Activated CD8-positive, alpha-beta memory T cell treated with anti-CD3 and anti-CD28 coated beads for 24 hours (primary cell): ENCODE measurements at regions not wholly inside any gene's neighbourhood (a gene's known extent, or its start where the extent isn't known, plus 50 kb on each side); places are given as distances from the start of the nearest gene placed in this dataset.

ENCODE experiments used
- DNase-seq: peaks from one replicate; pipeline ENCODE4 v3.0.0-alpha.2; 2020

DNA sequence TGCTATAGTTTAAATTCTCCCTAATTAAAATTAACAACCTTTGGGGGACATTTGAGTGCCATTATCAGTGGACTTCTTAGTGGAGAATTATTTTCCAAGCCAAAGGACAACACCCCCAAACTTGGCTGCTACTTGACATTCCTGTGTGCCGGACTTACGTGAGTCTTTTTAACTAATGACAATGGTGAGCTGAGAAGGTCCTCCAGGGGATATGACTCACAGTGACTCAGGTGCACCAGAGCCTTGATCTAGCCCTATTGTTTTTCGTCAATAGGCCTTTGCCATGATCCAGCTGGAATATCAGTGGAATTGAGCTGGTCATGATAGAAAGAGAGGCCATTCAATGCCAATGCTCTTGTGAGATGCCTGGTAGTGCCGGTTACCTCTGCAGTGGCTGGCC lies 118.1 kb upstream of the CXCR4 start:
- no peak for DNase-seq

DNA sequence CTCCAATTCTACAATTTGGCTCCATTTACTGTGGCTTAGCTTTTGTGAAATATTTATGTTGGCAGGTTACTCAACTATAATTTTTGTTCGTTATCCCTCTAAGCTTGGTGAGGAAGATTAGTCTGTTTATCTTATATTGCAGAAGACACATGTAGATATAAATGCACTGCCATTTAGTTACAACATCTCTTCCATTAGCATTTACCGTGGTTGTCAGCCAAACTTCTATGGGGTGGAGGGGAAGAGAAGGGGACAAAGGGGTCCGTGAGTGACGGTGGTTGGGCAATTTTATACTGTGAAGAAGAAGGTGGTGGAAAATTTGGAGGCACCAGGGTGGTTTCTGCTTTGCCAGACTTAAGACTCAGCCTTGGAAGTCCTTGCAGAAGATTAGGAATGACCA lies 117.6 kb upstream of the CXCR4 start:
- no peak for DNase-seq

DNA sequence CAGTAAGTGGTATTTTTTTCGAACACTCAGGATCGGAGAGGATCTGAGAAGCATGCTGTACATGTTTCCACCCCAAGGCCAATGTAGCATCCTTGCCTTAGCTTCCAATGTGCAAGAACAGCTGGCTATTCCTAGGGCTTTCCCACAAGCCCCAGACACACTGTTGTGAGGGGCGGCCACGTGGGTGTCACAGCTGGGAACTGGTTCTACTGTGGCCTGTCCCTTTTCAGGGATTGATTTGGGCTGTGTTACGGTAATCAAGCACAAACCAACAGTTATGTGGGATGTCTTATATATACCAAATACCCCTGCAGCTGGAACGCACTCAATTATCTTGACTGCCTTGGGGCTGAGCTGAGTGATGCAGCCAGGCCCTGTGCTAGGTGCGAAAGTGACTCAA lies 116.3 kb upstream of the CXCR4 start:
- DNase-seq, result no peak

DNA sequence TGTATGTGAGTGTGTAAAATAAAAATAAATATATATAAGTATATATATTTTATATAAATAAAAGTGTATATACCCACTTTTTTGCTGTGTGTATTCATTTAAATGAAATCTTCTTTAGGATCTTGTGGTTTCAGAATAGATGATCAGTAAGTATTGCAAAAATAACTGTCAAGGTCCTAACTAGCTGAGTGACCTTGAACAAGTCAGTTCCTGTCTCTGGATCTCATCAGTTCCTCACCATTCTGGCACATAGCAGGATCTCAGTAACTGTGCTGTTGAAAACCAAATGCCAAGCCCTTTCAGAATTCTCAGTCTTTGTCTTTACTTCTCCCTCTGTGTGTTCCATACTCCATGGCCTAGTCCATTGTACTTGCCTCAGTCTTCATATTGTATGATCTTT lies 115.3 kb upstream of the CXCR4 start:
- DNase-seq, result no peak

DNA sequence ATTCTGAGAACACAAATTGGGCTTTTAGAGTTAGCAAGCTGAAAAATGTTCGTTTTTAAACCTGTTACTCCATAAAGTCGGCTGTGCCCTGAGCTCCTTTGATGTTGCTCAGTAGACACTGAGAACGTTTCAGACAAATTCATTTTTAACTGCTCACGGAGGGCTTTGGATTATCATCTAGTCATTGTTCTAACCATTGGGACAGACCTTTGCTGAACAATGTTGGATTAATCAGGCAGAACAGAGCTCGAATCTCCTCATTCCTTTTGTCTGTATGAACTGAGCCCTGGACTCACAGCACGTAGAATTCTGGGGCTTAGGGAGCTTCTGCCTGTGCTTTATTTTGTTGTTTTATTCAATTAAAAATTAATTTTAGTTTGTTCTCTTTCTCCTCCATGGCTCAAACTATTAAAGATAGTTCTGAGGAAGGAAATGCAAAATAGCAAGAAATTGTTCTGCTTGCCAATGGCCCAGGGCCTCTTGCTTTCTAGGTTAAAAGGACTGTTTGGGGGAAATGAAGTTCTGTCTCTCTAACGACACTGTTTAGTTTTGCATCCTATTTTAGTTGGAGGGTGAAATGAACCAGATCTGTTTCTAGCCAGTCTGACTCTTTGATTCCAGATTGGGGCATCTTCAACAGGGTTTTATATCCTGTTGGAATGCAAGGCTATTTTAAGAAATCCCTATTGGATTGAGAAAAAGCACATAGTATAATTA lies 114.7 kb upstream of the CXCR4 start:
- DNase-seq, result no peak

DNA sequence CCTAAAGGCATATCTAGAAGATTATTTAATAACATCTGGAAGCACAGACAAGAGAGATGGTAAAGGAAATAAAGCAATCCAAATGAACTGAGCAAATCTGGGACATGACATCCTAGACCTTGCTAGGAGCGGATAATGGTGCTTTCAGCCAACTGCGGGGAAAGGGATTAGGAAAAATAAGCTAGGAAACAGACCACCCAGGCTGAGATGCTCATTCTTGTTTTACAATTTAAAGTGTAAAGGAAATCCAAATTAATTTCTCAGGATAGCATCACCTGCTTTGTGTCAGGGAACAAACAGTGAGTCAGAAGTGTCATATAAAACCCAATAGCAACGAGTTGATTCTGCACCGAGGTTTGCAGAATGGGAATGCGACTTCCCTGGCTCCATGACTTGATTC lies 112.5 kb upstream of the CXCR4 start:
- no peak for DNase-seq

DNA sequence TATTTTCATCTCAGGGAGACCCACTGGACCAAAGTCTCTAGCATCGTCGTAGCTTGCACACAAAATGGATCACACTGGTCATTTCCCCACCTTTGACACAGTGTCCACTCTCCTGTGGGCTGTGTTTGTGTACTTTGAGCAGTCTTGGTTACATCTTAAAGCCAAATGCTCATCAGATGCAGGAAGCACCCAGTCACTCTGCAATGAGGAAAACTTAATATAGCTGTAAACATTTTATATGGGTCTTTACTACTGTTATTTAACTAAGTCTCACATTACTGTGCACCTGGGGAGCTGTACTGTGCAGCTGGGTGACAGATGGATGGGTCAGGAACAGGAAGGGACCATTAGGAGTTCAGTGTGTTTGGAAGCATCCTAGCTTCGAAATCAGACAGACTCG lies 109.0 kb upstream of the CXCR4 start:
- DNase-seq, result no peak

DNA sequence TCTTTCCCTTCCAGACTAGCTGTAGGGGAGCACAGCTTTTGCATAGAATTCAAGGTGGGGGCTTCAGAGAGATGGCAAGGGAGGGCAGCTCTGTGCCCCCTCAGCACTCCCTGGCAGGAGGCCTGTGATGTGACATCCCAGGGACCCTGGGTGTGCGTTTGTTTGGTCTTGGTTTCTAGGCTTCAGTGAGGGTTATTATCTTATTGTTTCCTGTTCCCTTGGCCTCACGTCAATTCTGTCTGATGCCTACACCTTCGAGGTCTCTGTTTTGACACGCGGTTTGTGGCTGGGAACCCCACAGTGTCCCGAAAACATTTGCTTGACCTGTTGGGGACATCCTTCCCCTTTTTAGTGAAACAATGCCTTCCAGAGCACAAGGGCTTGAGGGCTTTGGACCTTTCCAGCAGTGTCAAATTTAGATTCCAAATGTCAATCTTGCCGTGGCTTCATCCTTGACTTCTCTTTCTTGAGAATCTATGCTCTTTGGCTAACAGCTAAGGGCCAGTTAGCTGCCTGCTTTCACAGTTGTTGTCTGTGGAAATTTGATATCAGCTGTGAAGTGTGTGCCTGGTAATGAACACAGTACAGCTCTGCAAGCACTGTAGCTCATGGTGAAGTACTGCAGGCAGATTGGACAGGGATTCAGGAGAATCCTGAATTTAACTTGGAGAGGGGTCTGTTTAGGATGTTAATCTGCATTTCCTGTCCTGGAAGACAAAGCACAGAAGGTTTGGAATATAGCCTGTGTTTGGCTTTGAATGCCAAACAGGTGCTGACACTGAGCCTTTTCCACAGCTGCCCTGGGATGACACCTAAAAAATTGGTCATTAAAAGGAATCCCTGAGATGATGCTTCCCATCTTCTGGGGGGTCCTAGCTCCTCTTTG lies 108.2 kb upstream of the CXCR4 start:
- peak; percentile 62 for DNase-seq

DNA sequence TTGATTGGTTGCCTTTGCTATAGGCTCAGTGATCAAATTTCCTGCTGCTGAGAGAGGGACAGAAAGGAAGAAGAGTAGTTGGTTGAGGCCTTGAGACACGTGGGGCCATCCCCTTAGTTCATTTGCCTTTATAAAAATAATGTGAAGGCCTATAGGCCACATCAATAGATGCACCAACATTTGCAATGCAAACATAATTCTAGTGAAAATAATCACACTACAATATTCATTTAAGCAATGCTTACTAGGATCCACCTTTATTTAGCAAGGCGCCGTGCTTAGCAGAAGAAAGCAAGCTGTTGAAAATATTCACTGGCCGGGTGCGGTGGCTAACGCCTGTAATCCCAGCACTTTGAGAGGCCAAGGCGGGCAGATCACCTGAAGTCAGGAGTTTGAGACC lies 105.3 kb upstream of the CXCR4 start:
- DNase-seq, result no peak

DNA sequence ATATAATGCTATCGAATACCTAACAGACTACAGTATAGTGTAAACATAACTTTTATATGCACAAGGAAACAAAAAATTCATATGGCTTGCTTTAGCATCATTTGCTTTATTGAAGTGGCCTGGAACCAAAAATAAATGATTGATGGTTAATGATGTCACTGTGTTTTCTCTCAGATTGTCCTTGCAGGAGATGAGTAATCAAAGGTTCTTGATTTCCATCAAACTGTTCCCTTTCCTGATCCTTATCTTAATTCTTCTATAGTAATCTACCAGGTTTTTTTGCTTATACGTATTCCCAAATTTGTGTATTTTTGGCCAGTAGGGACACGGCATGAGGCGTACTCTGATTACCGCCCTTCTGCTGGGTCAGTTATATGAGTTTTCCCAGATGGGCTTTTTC lies 104.9 kb upstream of the CXCR4 start:
- no peak for DNase-seq

DNA sequence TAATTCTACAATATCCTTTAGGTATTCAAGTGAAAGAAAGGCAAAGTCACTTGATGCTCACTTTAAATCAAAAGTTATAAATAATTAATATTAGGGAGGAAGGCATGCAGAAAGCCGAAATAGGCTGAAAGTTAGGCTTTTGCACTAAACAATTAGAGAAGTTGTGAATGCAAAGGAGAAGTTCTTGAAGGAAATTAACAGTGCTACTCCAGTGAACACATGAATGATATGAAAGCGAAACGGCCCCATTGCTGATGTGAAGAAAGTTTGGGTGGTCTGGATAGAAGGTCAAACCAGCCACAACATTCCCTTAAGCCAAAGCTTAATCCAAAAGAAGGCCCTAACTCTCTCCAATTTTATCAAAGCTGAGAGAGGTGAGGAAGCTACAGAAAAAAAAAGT lies 103.1 kb upstream of the CXCR4 start:
- no peak for DNase-seq

DNA sequence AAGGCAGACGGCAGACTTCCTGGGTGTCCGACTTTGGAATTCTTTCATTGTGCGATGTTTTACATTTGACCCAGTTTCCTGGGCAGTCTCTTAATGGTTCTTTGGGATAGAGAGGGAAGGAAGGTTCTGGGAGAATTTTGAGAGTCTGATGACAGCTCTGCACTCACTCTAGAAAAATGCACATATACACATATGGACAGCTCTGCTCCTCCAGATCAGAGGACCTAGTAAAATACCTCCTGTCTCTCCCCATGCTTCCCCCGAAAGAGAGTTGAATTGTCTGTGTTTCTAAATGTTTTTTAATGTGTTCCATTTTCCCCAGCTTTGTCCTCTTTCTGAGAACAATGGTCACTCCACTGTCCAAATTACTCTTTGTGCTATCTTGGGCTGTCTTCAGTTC lies 102.0 kb upstream of the CXCR4 start:
- DNase-seq, result no peak

DNA sequence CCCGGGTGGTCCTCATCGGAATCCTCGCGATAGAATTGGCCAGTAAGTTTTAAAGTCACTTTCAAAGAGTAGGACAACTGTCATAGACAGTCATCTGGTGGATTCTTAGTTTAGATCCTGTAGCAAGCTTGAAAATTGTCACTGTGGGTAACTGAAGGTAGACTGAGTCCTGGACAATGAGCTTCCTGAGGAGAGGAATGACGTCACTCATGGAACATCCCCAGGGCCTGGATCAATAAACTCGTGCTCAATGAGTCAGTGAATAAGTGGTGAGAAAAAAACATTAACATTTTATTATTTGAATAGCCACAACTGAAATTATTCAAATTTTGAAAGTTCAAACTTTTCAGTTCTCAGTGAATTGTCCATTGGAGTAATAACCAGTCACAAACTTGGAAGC lies 101.4 kb upstream of the CXCR4 start:
- no peak for DNase-seq

DNA sequence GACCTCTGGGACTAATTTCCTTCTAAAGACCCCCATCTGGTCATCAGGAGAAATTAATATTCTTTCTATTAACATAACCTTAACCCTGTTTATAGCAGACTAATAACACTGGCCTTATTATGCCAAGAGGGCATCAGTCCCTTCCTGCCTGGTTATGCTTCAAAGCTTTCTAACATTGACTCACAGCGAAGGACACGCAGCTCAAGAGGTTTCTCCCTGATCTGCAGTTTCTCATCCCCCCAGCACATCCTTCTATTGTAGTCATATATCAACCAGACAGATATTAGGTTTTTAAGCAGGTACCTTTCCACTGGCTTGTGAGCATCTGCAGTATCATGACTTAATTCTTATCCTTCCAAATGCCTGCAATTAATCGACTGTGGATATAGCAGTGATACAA lies 100.0 kb upstream of the CXCR4 start:
- no peak for DNase-seq

DNA sequence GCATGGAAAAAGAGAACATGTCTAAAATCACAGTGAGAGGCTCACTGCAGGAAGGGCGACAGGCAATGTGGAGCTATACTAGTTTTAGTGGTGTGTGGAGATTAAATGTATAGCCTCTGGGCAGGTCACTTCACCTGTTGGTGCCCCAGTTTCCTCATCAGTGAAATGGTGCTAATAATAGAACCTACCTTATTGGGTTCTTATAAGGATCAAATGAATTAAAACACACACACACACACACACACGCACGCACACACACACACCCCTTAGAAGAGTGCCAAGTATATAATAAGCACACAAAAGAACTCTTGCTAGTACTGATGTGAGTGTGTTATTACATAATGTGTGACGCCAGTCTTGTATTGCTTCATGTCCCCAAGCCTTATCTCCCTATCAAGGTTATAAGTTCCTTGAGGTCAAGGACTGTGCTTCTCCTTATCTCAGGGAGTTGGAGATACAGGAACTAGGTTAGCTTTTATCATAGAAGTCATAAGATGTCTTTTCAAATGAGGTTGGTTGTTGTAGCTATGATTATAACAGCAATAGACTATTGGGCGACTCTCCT lies 98.0 kb upstream of the CXCR4 start:
- DNase-seq, result no peak

DNA sequence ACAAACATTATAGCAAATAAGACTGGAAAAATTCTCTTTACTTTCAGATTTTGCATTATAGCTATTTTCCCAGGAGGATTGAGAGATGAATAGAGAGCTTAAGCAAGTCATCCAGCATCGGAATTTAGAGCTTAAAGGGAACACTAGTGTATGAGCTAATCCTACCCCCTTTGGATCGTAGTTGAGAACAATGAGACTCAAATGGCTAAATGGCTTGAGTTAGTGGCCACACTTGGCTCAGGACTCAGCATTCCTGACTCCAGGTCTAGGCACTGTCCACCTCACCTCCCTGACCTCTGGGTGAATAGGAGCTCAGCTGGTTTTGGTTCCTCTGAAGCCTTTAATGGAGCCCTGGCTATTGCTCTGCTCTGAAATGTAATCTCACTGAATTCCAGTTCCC lies 97.5 kb upstream of the CXCR4 start:
- no peak for DNase-seq

DNA sequence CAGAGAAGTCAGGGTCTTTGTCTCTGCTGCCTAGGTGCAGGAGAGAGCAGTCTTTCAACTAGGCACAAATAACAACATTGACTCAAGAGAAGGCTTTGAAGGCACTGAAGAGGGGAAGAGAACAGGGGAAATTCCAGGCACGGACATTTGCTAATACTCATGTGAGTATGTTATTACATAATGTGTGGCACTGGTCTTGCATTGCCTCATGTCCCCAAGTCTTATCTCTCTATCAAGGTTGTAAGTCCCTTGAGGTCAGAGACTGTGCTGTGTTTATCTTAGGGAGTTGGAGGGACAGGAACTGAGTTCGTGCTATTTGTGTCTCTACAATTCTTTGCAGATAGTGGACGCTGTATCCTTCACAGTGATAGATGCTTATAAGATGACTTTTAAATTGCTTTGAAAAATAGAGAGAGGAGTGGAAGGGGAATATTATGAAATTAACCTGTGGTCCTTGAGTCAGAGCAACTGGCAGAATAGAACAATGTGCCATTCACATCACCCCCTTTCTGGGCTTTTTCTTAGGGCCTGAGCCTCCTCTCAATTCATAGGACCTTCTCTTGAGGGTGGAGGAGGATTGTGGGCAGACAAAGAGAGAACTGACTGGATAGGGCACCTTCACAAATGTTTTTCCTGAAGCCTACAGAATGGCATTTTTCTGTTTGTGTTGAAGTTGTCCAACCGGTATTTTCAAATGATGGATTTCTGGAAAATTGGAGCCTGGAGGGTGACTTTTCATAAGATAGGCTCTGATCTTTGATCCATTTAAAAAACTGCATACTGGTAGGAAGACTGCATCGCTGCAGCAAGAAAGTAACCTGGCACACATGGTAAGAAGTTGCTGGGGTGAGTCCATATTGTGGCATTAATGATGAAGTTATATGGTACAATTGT lies 96.6 kb upstream of the CXCR4 start:
- no peak for DNase-seq

DNA sequence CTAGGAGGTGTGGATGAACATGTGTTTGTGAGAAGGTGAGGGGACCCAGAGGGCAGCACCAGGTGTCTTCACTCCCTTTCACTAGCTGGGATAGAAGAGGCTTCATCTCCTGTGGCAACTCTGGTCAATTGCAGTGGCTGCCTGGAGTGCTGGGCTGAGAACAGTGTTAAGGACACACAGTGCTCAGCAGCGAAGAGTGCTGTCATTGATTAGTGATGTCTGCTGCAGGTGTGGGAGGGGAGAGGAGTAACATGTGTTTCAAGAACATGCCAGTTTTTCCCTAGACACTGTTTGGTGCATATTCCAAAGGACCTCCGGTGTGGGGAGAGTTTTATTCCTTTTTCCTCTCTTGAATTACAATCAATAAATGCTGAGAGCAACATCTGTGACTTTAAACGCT lies 95.9 kb upstream of the CXCR4 start:
- no peak for DNase-seq

DNA sequence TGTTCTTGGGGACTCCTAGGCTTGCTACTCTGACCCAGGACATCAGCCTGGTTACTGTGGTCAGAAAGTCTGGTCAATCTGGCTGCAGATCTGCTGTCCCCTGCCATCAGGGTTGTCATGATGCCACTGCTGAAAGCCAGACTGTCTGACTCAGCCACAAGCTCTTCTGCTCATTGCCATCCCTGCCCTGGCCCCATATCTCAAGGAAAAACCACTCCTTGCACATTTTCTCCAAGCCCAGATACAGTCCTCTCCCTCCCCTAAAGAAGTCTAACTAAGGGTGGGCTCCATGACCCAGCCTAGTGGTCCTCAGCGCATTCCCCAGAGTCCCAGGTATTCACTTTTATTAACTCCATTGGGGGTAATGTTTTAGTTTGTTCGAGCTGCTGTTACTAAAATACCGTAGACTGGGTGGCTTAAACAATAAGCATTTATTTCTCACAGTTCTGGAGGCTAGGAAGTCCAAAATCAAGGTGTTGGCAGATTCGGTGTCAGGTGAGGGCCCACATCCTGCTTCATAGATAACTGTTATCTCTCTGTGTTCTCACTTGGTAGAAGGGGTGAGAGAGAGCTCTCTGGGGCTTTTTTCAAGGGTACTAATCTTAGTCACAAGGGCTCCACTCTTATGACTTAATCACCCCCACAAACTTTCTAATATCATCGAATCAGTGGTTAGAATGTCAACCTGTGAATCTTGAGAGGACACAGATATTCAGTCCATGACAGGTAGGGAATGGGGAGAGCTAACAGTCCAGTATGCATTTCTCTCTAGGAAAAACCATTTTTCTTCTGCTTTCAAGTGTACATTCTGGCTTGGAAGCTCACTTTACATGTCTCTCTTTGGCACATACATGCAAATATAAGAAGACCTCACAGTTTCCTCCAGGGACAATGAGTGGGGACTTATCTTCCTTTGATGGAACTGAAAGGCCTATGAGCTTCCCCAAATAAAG lies 94.8 kb upstream of the CXCR4 start:
- no peak for DNase-seq

DNA sequence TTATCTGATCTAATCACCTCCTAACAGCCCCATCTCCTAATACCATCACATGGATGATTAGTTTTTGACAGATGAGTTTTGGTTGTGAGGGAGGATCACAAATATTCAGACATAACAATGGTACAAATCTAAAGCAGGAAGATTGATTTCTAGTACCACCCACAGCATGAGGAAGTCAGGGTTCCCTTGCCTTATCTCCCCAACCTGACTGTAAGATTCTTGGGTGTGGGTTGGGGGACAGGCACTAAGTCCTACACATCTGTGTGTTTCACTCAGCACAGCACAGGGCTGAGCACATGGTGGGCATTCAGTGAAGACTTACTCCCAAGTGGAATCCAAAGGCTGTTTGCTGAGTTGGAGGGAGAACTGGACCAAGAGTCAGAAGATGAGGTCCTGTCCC lies 93.8 kb upstream of the CXCR4 start:
- DNase-seq, result no peak

DNA sequence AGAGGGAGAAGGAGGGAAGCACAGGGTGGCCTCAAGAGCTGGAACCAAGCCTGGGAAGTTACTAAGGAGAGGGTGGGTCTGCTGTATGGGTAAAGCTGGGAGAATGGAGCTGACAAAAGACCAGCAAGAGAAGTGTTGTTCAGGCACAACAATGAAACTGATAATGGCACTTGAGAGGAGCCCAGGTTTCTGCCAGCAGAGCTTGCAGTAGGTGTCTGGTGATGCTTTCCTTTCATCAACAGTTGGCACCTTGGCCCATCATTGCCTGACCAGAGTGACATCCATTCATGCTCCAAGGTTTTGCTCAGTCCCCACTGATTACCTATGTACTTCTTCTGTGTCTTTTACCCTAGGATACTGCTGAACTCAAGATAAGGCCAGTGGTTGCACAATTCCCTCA lies 92.9 kb upstream of the CXCR4 start:
- no peak for DNase-seq

DNA sequence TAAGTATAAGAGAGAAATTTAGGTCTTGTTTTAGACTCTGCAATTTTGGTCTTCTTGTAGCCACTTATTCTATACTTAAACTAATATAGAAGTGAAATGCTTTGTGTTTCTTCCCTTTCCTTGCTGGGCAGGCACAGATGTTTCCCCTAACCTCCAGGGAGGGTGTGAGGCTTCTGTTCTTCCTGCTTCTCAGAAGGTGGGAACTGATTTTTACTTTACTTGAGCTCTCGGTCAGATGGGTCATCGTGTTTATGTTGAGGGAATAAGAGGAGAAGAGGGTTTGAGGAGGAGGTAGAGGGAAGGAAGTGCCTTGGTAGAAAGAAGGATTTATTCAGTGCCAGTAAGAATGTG lies 92.5 kb upstream of the CXCR4 start:
- no peak for DNase-seq
